ENCODE measurements at regions not wholly inside any gene's neighbourhood (a gene's known extent, or its start where the extent isn't known, plus 50 kb on each side); places are given as distances from the start of the nearest gene placed in this dataset.

- TF ChIP-seq JUND (IDR thresholded peaks at IDR 0.05; ENCODE audit: low read depth): no peak
- no peak for DNase-seq (ENCODE audit: low read depth in 1 of 2, low spot score in 1 of 2)
- in situ Hi-C loops (cut with HindIII; ENCODE audit: low pct_unique_long_range_greater_than_20kb, low sequenced_read_pairs): no loop called here
These were observed 206.3 kb upstream of the CD96 start for GRCh38 chr3:111335512-111336303.

GRCh38 chr3:111336511-111336910 is 205.5 kb upstream of the CD96 start:
- in situ Hi-C loops (cut with HindIII; ENCODE audit: low pct_unique_long_range_greater_than_20kb, low sequenced_read_pairs): no loop called here
- DNase-seq (ENCODE audit: low read depth in 1 of 2, low spot score in 1 of 2): no peak
- no peak for TF ChIP-seq JUND (IDR thresholded peaks at IDR 0.05; ENCODE audit: low read depth)

GRCh38 chr3:111338059-111338698 is 203.8 kb upstream of the CD96 start:
- peak; percentile 42 to 79 for DNase-seq (ENCODE audit: low read depth in 1 of 2, low spot score in 1 of 2)
- in situ Hi-C loops (cut with HindIII; ENCODE audit: low pct_unique_long_range_greater_than_20kb, low sequenced_read_pairs): no loop called here
- TF ChIP-seq JUND (IDR thresholded peaks at IDR 0.05; ENCODE audit: low read depth): no peak

GRCh38 chr3:111339017-111339416 is 203.0 kb upstream of the CD96 start:
- no peak for DNase-seq (ENCODE audit: low read depth in 1 of 2, low spot score in 1 of 2)
- in situ Hi-C loops (cut with HindIII; ENCODE audit: low pct_unique_long_range_greater_than_20kb, low sequenced_read_pairs): no loop called here
- no peak for TF ChIP-seq JUND (IDR thresholded peaks at IDR 0.05; ENCODE audit: low read depth)

GRCh38 chr3:111351334-111351733 is 190.7 kb upstream of the CD96 start:
- no peak for DNase-seq (ENCODE audit: low read depth in 1 of 2, low spot score in 1 of 2)
- in situ Hi-C loops (cut with HindIII; ENCODE audit: low pct_unique_long_range_greater_than_20kb, low sequenced_read_pairs): no loop called here
- TF ChIP-seq JUND (IDR thresholded peaks at IDR 0.05; ENCODE audit: low read depth): no peak

GRCh38 chr3:111352585-111352984 is 189.4 kb upstream of the CD96 start:
- no peak for DNase-seq (ENCODE audit: low read depth in 1 of 2, low spot score in 1 of 2)
- in situ Hi-C loops (cut with HindIII; ENCODE audit: low pct_unique_long_range_greater_than_20kb, low sequenced_read_pairs): no loop called here
- TF ChIP-seq JUND (IDR thresholded peaks at IDR 0.05; ENCODE audit: low read depth): no peak

GRCh38 chr3:111359261-111360030 is 182.6 kb upstream of the CD96 start:
- in situ Hi-C loops (cut with HindIII; ENCODE audit: low pct_unique_long_range_greater_than_20kb, low sequenced_read_pairs): no loop called here
- TF ChIP-seq JUND (IDR thresholded peaks at IDR 0.05; ENCODE audit: low read depth): no peak

GRCh38 chr3:111362381-111363009 is 179.5 kb upstream of the CD96 start:
- no peak for TF ChIP-seq JUND (IDR thresholded peaks at IDR 0.05; ENCODE audit: low read depth)
- in situ Hi-C loops (cut with HindIII; ENCODE audit: low pct_unique_long_range_greater_than_20kb, low sequenced_read_pairs): no loop called here
- DNase-seq (ENCODE audit: low read depth in 1 of 2, low spot score in 1 of 2): no peak

More at GRCh38 chr3:111359261-111360030, 182.6 kb upstream of the CD96 start:
- no peak for DNase-seq (ENCODE audit: low read depth in 1 of 2, low spot score in 1 of 2)

GRCh38 chr3:111366515-111366914 is 175.5 kb upstream of the CD96 start:
- DNase-seq (ENCODE audit: low read depth in 1 of 2, low spot score in 1 of 2): no peak
- in situ Hi-C loops (cut with HindIII; ENCODE audit: low pct_unique_long_range_greater_than_20kb, low sequenced_read_pairs): no loop called here
- no peak for TF ChIP-seq JUND (IDR thresholded peaks at IDR 0.05; ENCODE audit: low read depth)

- no peak for DNase-seq (ENCODE audit: low read depth in 1 of 2, low spot score in 1 of 2)
- TF ChIP-seq JUND (IDR thresholded peaks at IDR 0.05; ENCODE audit: low read depth): no peak
- in situ Hi-C loops (cut with HindIII; ENCODE audit: low pct_unique_long_range_greater_than_20kb, low sequenced_read_pairs): no loop called here
These were observed 173.9 kb upstream of the CD96 start for GRCh38 chr3:111368056-111368455.

- no peak for TF ChIP-seq JUND (IDR thresholded peaks at IDR 0.05; ENCODE audit: low read depth)
- DNase-seq (ENCODE audit: low read depth in 1 of 2, low spot score in 1 of 2): no peak
- in situ Hi-C loops (cut with HindIII; ENCODE audit: low pct_unique_long_range_greater_than_20kb, low sequenced_read_pairs): no loop called here
These were observed 172.0 kb upstream of the CD96 start for GRCh38 chr3:111369958-111370357.

- TF ChIP-seq JUND (IDR thresholded peaks at IDR 0.05; ENCODE audit: low read depth): no peak
- no peak for DNase-seq (ENCODE audit: low read depth in 1 of 2, low spot score in 1 of 2)
- in situ Hi-C loops (cut with HindIII; ENCODE audit: low pct_unique_long_range_greater_than_20kb, low sequenced_read_pairs): no loop called here
These were observed 168.8 kb upstream of the CD96 start for GRCh38 chr3:111373239-111373638.
